HCT116 (cell line): ENCODE measurements at regions not wholly inside any gene's neighbourhood (a gene's known extent, or its start where the extent isn't known, plus 50 kb on each side); places are given as distances from the start of the nearest gene placed in this dataset.

ENCODE experiments used
- ATAC-seq: fragments of 200-7000 bp; cut with Tn5 transposase; 2 replicates; pipeline ENCODE4 v1.9.1; 2020; ENCODE audit warnings: mild to moderate bottlenecking, moderate library complexity
- BruUV-seq: library from RNA; stranded (reverse); fragments of 400-500 nt; replicated peaks from 2 replicates; lab custom pipeline; 2021; lab: Mats Ljungman, UMichigan
- CTCF ChIA-PET: fragments of 300-600 bp; sonication (Branson Sonifier 250); formaldehyde crosslinking; loops from one replicate; lab custom pipeline; 2021; ENCODE audit warnings: antibody characterized with exemption; lab: Charles Lee
- POLR2A ChIA-PET: fragments of 300-600, 350-600 bp; sonication (Branson Sonifier 250); formaldehyde crosslinking; loops from one replicate; lab custom pipeline; 2021; ENCODE audit warnings: antibody characterized with exemption; lab: Charles Lee
- RAD21 ChIA-PET, 2 experiments: fragments of 300-600 bp; sonication (Branson Sonifier 250); formaldehyde crosslinking; loops; one replicate each; lab custom pipeline; 2023; ENCODE audit warnings: low total read pairs in 2 of 2; ENCODE audit not compliant: uncharacterized antibody in 2 of 2, unreplicated experiment in 2 of 2, low non-redundant PET in 1 of 2; lab: Charles Lee
- DNase-seq: peaks from one replicate; pipeline ENCODE4 v3.0.0-alpha.2; 2010; ENCODE audit warnings: low read depth, low spot score
- H2AFZ ChIP-seq: fragments of 200-600 bp; shearing (Covaris generic), sonication (generic); 2 replicates; pipeline ENCODE4 v1.6.1; 2017; ENCODE audit warnings: low read depth, mixed run types, mixed read lengths, antibody characterized with exemption, low read length; ENCODE audit not compliant: poor library complexity, severe bottlenecking
- H3K27ac ChIP-seq: 2 replicates; pipeline ENCODE4 v1.5.1; 2012; ENCODE audit warnings: low read depth, low read length
- H3K27me3 ChIP-seq: fragments of 200-600 bp; sonication (generic); 2 replicates; pipeline ENCODE4 v1.6.1; 2016; ENCODE audit warnings: mixed run types, low read length, mixed read lengths; ENCODE audit not compliant: insufficient read depth
- H3K36me3 ChIP-seq, 2 experiments: fragments of 200-500 bp in 1 of 2; fragments of 200-600 bp in 1 of 2; sonication (Bioruptor generic) in 1 of 2; sonication (generic) in 1 of 2; 2 replicates each; pipeline versions ENCODE4 v1.5.1 to v1.6.1; 2014 to 2016; ENCODE audit warnings: low read length in 2 of 2, inconsistent platforms in 1 of 2, mixed read lengths in 1 of 2, mixed run types in 1 of 2; ENCODE audit not compliant: insufficient read depth in 2 of 2, control insufficient read depth in 1 of 2
- H3K4me1 ChIP-seq, 2 experiments: fragments of 200-600 bp in 1 of 2; sonication (generic) in 1 of 2; 2 replicates each; pipeline versions ENCODE4 v1.5.1 to v1.6.1; 2012 to 2017; ENCODE audit warnings: low read length in 2 of 2, inconsistent platforms in 1 of 2, mild to moderate bottlenecking in 1 of 2, mixed read lengths in 1 of 2, mixed run types in 1 of 2, moderate library complexity in 1 of 2; ENCODE audit not compliant: insufficient read depth in 2 of 2, control insufficient read depth in 1 of 2
- H3K4me2 ChIP-seq: fragments of 200-600 bp; sonication (generic); 2 replicates; pipeline ENCODE4 v1.6.1; 2017; ENCODE audit warnings: mixed run types, low read length, mixed read lengths
- H3K4me3 ChIP-seq, 2 experiments: fragments of 200-600 bp in 1 of 2; sonication (generic) in 1 of 2; replicated peaks in 1 of 2; 2 replicates each; pipeline ENCODE4 v1.5.1; 2011 to 2016; ENCODE audit warnings: low read length in 2 of 2, control low read depth in 1 of 2, low read depth in 1 of 2, mild to moderate bottlenecking in 1 of 2, mixed read lengths in 1 of 2, mixed run types in 1 of 2
- H3K79me2 ChIP-seq: fragments of 200-600 bp; sonication (generic); 2 replicates; pipeline ENCODE4 v1.6.1; 2017; ENCODE audit warnings: mild to moderate bottlenecking, mixed run types, low read length, moderate library complexity, mixed read lengths; ENCODE audit not compliant: insufficient read depth
- H3K9ac ChIP-seq: fragments of 200-600 bp; sonication (generic); 2 replicates; pipeline ENCODE4 v1.6.1; 2016; ENCODE audit warnings: low read length, mixed read lengths
- H3K9me2 ChIP-seq: fragments of 200-600 bp; sonication (generic), shearing (Covaris generic); 2 replicates; pipeline ENCODE4 v1.6.1; 2017; ENCODE audit warnings: mixed run types, mild to moderate bottlenecking, moderate library complexity; ENCODE audit not compliant: insufficient read depth
- H3K9me3 ChIP-seq, 2 experiments: fragments of 200-500 bp in 1 of 2; fragments of 200-600 bp in 1 of 2; sonication (Bioruptor generic) in 1 of 2; sonication (generic) in 1 of 2; 2 replicates each; pipeline ENCODE4 v1.6.1; 2014 to 2017; ENCODE audit warnings: low read length in 2 of 2, mixed read lengths in 2 of 2, inconsistent platforms in 1 of 2, low read depth in 1 of 2, mild to moderate bottlenecking in 1 of 2, mixed run types in 1 of 2, moderate library complexity in 1 of 2; ENCODE audit not compliant: control insufficient read depth in 1 of 2, insufficient read depth in 1 of 2
- H4K20me1 ChIP-seq: fragments of 200-600 bp; sonication (generic), shearing (Covaris generic); 2 replicates; pipeline ENCODE4 v1.6.1; 2017; ENCODE audit warnings: mixed run types, mild to moderate bottlenecking, moderate library complexity; ENCODE audit not compliant: insufficient read depth
- ATF3 ChIP-seq: IDR thresholded peaks from 2 replicates; pipeline ENCODE4 v1.6.1; 2012
- CEBPB ChIP-seq: IDR thresholded peaks from 2 replicates; pipeline ENCODE4 v1.6.1; 2012; ENCODE audit warnings: low read depth
- CTCF ChIP-seq, 3 experiments: fragments of 200-600 bp in 1 of 3; sonication (generic) in 1 of 3; IDR thresholded peaks in 2 of 3; conservative IDR thresholded peaks in 1 of 3; 2 replicates each; pipeline ENCODE4 v1.5.1; 2012 to 2017; ENCODE audit warnings: low read depth in 2 of 3, low read length in 2 of 3, antibody characterized with exemption in 1 of 3, borderline replicate concordance in 1 of 3, control low read depth in 1 of 3, mild to moderate bottlenecking in 1 of 3, mixed read lengths in 1 of 3, mixed run types in 1 of 3, moderate library complexity in 1 of 3; ENCODE audit not compliant: insufficient read depth in 1 of 3
- ELF1 ChIP-seq: IDR thresholded peaks from 2 replicates; pipeline ENCODE4 v1.6.1; 2012; ENCODE audit warnings: low read depth, borderline replicate concordance
- EZH2 ChIP-seq: fragments of 200-600 bp; sonication (generic); IDR thresholded peaks from 2 replicates; pipeline ENCODE4 v1.6.1; 2017; ENCODE audit warnings: antibody characterized with exemption, mixed run types
- FOSL1 ChIP-seq: IDR thresholded peaks from 2 replicates; pipeline ENCODE4 v1.6.1; 2012; ENCODE audit warnings: low read depth
- JUND ChIP-seq: IDR thresholded peaks from 2 replicates; pipeline ENCODE4 v1.6.1; 2012
- MAX ChIP-seq: IDR thresholded peaks from 2 replicates; pipeline ENCODE4 v1.6.1; 2012
- POLR2A ChIP-seq: IDR thresholded peaks from 2 replicates; pipeline ENCODE4 v1.7.0; 2011; ENCODE audit warnings: borderline replicate concordance; ENCODE audit not compliant: insufficient read depth, insufficient read length; ENCODE audit errors: extremely low read depth
- POLR2AphosphoS5 ChIP-seq: IDR thresholded peaks from 2 replicates; pipeline ENCODE4 v1.6.1; 2011; ENCODE audit warnings: mild to moderate bottlenecking, low read depth, low read length, moderate library complexity
- RAD21 ChIP-seq: IDR thresholded peaks from 2 replicates; pipeline ENCODE4 v1.6.1; 2012; ENCODE audit warnings: low read depth, mild to moderate bottlenecking
- SP1 ChIP-seq: IDR thresholded peaks from 2 replicates; pipeline ENCODE4 v1.6.1; 2012; ENCODE audit warnings: low read depth
- YY1 ChIP-seq: IDR thresholded peaks from 2 replicates; pipeline ENCODE4 v1.6.1; 2011; ENCODE audit warnings: low read length, low read depth, moderate library complexity, mild to moderate bottlenecking; ENCODE audit not compliant: insufficient replicate concordance; ENCODE audit errors: extremely low read depth
- ZBTB33 ChIP-seq: IDR thresholded peaks from 2 replicates; pipeline ENCODE4 v1.6.1; 2011; ENCODE audit warnings: mild to moderate bottlenecking, low read length, moderate library complexity; ENCODE audit not compliant: insufficient replicate concordance; ENCODE audit errors: extremely low read depth
- ZFX ChIP-seq: fragments of 450-650 bp; IDR thresholded peaks from 2 replicates; pipeline ENCODE4 v1.6.1; 2017
- ZNF274 ChIP-seq: fragments of 200-500 bp; sonication (Bioruptor generic); IDR thresholded peaks from 2 replicates; pipeline ENCODE4 v1.6.1; 2014; ENCODE audit warnings: mild to moderate bottlenecking, low read depth, low read length, inconsistent platforms
- intact Hi-C: fragments of 100-400 bp; cut with micrococcal nuclease; formaldehyde crosslinking; loops from 2 replicates; pipeline ENCODE4 v1.10.0; 2022

GRCh38 chr5:31091501-31091900 is 102.0 kb upstream of the CDH6 start:
- no peaks in the 10 kb centered on the region for H4K20me1 ChIP-seq
- H3K4me1 ChIP-seq: no peaks in the 10 kb centered on the region
- H3K9me2 ChIP-seq: no peaks in the 10 kb centered on the region
- ChIA-PET RAD21 (no interaction called here), CTCF (no interaction called here), POLR2A (no interaction called here)
- peaks cover 23 to 30% of the 10 kb centered on the region in 2 experiments; a peak in 2 of 4 replicates for H3K9me3 ChIP-seq
- H3K36me3 ChIP-seq: no peaks in the 10 kb centered on the region
- no peak overlapping the region for H2AFZ ChIP-seq
- intact Hi-C loops: no loop called here
- H3K9ac ChIP-seq: no peak overlapping the region
- no peaks in the 10 kb centered on the region for H3K27me3 ChIP-seq
- ATAC-seq: no peak
- no peak for TF ChIP-seq ZBTB33
- TF ChIP-seq SP1: no peak
- TF ChIP-seq ZFX: no peak
- no peak for TF ChIP-seq ELF1
- TF ChIP-seq, all 23 proteins: peak for 0
- H3K4me3 ChIP-seq: no peak overlapping the region
- no peaks in the 10 kb centered on the region for H3K79me2 ChIP-seq
- no TSS peak for BruUV-seq
- H3K27ac ChIP-seq: no peak overlapping the region
- no peak for DNase-seq
- no peak overlapping the region for H3K4me2 ChIP-seq

GRCh38 chr5:31090467-31090866 is 103.0 kb upstream of the CDH6 start:
- H3K27ac ChIP-seq: no peak overlapping the region
- ChIA-PET RAD21 (no interaction called here), POLR2A (no interaction called here), CTCF (no interaction called here)
- ATAC-seq (no peak), DNase-seq (no peak)
- H4K20me1 ChIP-seq: no peaks in the 10 kb centered on the region
- no peak overlapping the region for H3K4me2 ChIP-seq
- H3K27me3 ChIP-seq: no peaks in the 10 kb centered on the region
- intact Hi-C loops: no loop called here
- peaks cover 16 to 28% of the 10 kb centered on the region in 2 experiments; a peak in 2 of 4 replicates for H3K9me3 ChIP-seq
- BruUV-seq: no TSS peak
- H2AFZ ChIP-seq: no peak overlapping the region
- no peak for TF ChIP-seq YY1
- no peak for TF ChIP-seq CTCF (IDR thresholded peaks at IDR 0.05 in 2 of 3, conservative IDR thresholded peaks at IDR 0.05 in 1 of 3; ENCODE audit: borderline replicate concordance in 1 of 3, insufficient read depth in 1 of 3, low read depth in 2 of 3, low read length in 2 of 3)
- no peak for TF ChIP-seq MAX
- TF ChIP-seq RAD21: no peak
- no peak for TF ChIP-seq JUND
- no peak for TF ChIP-seq ZNF274
- no peak for TF ChIP-seq ZFX
- no peak for TF ChIP-seq CEBPB
- TF ChIP-seq POLR2AphosphoS5: no peak
- TF ChIP-seq POLR2A: no peak
- TF ChIP-seq EZH2: no peak
- no peak for TF ChIP-seq ATF3
- TF ChIP-seq FOSL1: no peak
- no peaks in the 10 kb centered on the region for H3K4me1 ChIP-seq
- H3K9me2 ChIP-seq: no peaks in the 10 kb centered on the region
- no peak overlapping the region for H3K4me3 ChIP-seq
- no peak overlapping the region for H3K9ac ChIP-seq
- no peaks in the 10 kb centered on the region for H3K36me3 ChIP-seq
- no peaks in the 10 kb centered on the region for H3K79me2 ChIP-seq
